B cell (primary cell): ENCODE measurements at regions not wholly inside any gene's neighbourhood (a gene's known extent, or its start where the extent isn't known, plus 50 kb on each side); places are given as distances from the start of the nearest gene placed in this dataset.

Experiments used
- ATAC-seq: fragments of 200-7000 bp; cut with Tn5 transposase; one replicate; pipeline ENCODE4 v1.10.0; 2021; ENCODE audit warnings: low read depth, mild to moderate bottlenecking, moderate number of reproducible peaks, moderate library complexity
- CTCF ChIA-PET: fragments of 350-600 bp; sonication (Branson Sonifier 250); formaldehyde crosslinking; loops from one replicate; lab custom pipeline; 2021; ENCODE audit warnings: antibody characterized with exemption, inconsistent platforms; lab: Charles Lee
- POLR2A ChIA-PET: fragments of 350-600 bp; sonication (Branson Sonifier 250); formaldehyde crosslinking; loops from one replicate; lab custom pipeline; 2021; ENCODE audit warnings: antibody characterized with exemption; lab: Charles Lee
- DNase-seq: peaks from one replicate; pipeline ENCODE4 v3.0.0; 2013
- H2AFZ ChIP-seq: 2 replicates; pipeline ENCODE4 v1.6.1; 2012; ENCODE audit warnings: mild to moderate bottlenecking, low read depth, low read length; ENCODE audit not compliant: insufficient read depth, poor library complexity, severe bottlenecking
- H3K27ac ChIP-seq, 2 donors: 1 replicate in 1 of 2; 2 replicates in 1 of 2; pipeline ENCODE4 v1.5.1; 2012 to 2013; ENCODE audit warnings: low read length in 2 of 2, mild to moderate bottlenecking in 2 of 2, moderate library complexity in 1 of 2
- H3K27me3 ChIP-seq, 4 experiments: fragments of 200-600 bp in 1 of 4; sonication (generic) in 1 of 4; replicated peaks in 1 of 4; 1 replicate in 2 of 4; 2 replicates in 2 of 4; pipeline versions ENCODE4 v1.6.1 to v1.7.0; 2013 to 2016; ENCODE audit warnings: low read length in 3 of 4, mild to moderate bottlenecking in 2 of 4, mixed read lengths in 1 of 4, moderate library complexity in 1 of 4; ENCODE audit not compliant: insufficient read depth in 4 of 4, control insufficient read depth in 3 of 4; ENCODE audit errors: control extremely low read depth in 1 of 4
- H3K36me3 ChIP-seq, 2 experiments: replicated peaks in 1 of 2; 1 replicate in 1 of 2; 2 replicates in 1 of 2; pipeline versions ENCODE4 v1.6.1 to v1.7.1; 2013; ENCODE audit warnings: low read length in 1 of 2; ENCODE audit not compliant: insufficient read depth in 2 of 2, control insufficient read depth in 1 of 2; ENCODE audit errors: control extremely low read depth in 1 of 2, extremely low read depth in 1 of 2
- H3K4me1 ChIP-seq, 2 donors: fragments of 200-600 bp in 1 of 2; sonication (generic) in 1 of 2; 1 replicate in 1 of 2; 2 replicates in 1 of 2; pipeline versions ENCODE4 v1.5.1 to v1.6.1; 2013 to 2017; ENCODE audit warnings: low read length in 2 of 2; ENCODE audit not compliant: control insufficient read depth in 2 of 2, insufficient read depth in 2 of 2
- H3K4me2 ChIP-seq: replicated peaks from 2 replicates; pipeline ENCODE3; 2012; ENCODE audit warnings: mild to moderate bottlenecking, low read depth, low read length; ENCODE audit not compliant: poor library complexity, severe bottlenecking
- H3K4me3 ChIP-seq, 5 experiments: fragments of 200-600 bp in 1 of 5; sonication (generic) in 1 of 5; 1 replicate in 3 of 5; 2 replicates in 2 of 5; pipeline versions ENCODE4 v1.5.1 to v1.7.0; 2011 to 2016; ENCODE audit warnings: low read length in 4 of 5, mild to moderate bottlenecking in 4 of 5, low read depth in 2 of 5, control low read depth in 1 of 5, moderate library complexity in 1 of 5; ENCODE audit not compliant: insufficient read depth in 1 of 5; ENCODE audit errors: control extremely low read depth in 1 of 5, extremely low read depth in 1 of 5
- H3K79me2 ChIP-seq: fragments of 200-600 bp; sonication (generic); one replicate; pipeline ENCODE4 v1.6.0; 2016; ENCODE audit warnings: low read length; ENCODE audit not compliant: control insufficient read depth, insufficient read depth
- H3K9ac ChIP-seq: fragments of 200-600 bp; sonication (generic); 2 replicates; pipeline ENCODE4 v1.6.1; 2017; ENCODE audit warnings: mild to moderate bottlenecking, low read length, moderate library complexity
- H3K9me3 ChIP-seq, 3 donors: one replicate each; pipeline versions ENCODE4 v1.6.1 to v1.7.1; 2013; ENCODE audit warnings: low read length in 2 of 3; ENCODE audit not compliant: control insufficient read depth in 2 of 3, insufficient read depth in 1 of 3; ENCODE audit errors: control extremely low read depth in 1 of 3
- H4K20me1 ChIP-seq: 2 replicates; pipeline ENCODE4 v1.6.0; 2012; ENCODE audit warnings: mild to moderate bottlenecking, low read length; ENCODE audit not compliant: insufficient read depth, control insufficient read depth, poor library complexity, severe bottlenecking
- H3K27ac Mint-ChIP-seq: one replicate; pipeline ENCODE4 v1.8.0; 2021; ENCODE audit warnings: mixed read lengths
- H3K27me3 Mint-ChIP-seq: one replicate; pipeline ENCODE4 v1.8.0; 2021; ENCODE audit warnings: mixed read lengths
- H3K4me1 Mint-ChIP-seq: one replicate; pipeline ENCODE4 v1.8.0; 2021; ENCODE audit warnings: mixed read lengths
- H3K4me3 Mint-ChIP-seq: one replicate; pipeline ENCODE4 v1.8.0; 2021; ENCODE audit warnings: mixed read lengths
- H3K9me3 Mint-ChIP-seq: one replicate; pipeline ENCODE4 v1.8.0; 2022; ENCODE audit warnings: mixed read lengths; ENCODE audit not compliant: insufficient read depth
- CTCF ChIP-seq: fragments of 200-600 bp; IDR thresholded peaks from one replicate; pipeline ENCODE4 v1.8.0; 2022; ENCODE audit warnings: antibody characterized with exemption, mild to moderate bottlenecking
- EZH2 ChIP-seq: IDR thresholded peaks from 2 replicates; pipeline ENCODE4 v1.6.1; 2012; ENCODE audit warnings: borderline replicate concordance, low read depth, mild to moderate bottlenecking, moderate library complexity, low read length; ENCODE audit not compliant: insufficient read depth, poor library complexity, severe bottlenecking
- WGBS: methylation state at CpG from one replicate; pipeline ENCODE4 v1.1.5; 2013; ENCODE audit warnings: missing lambda C conversion rate; ENCODE audit not compliant: insufficient coverage; 5-methylcytosine and 5-hydroxymethylcytosine counted together
- intact Hi-C: fragments of 100-400 bp; cut with micrococcal nuclease; formaldehyde crosslinking; loops from one replicate; pipeline ENCODE4 v1.10.0; 2022

DNA sequence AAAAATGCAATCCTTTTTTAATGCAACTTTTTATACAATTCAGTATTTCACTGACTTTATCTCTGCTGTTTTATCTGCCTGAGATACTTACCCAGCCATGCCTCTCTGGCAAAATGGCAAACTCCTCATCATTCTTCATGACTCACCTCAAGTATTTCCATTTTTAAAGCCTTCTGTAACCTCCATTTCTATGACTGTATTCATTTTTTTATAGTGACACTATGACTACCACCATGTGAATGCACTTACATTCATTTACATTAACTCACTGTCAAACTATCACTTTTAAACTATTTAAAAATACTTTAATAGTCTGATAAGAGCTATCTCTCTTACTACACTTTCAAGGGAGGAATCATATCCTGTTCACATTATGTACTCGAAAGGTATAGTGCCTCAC, 99.4 kb upstream of the SCN7A start:
- no peak overlapping the region for H2AFZ ChIP-seq
- H3K36me3 ChIP-seq: no peaks in the 10 kb centered on the region
- TF ChIP-seq EZH2: no peak
- no peak for TF ChIP-seq CTCF
- H3K79me2 ChIP-seq: no peaks in the 10 kb centered on the region
- H3K27me3 ChIP-seq: no peaks in the 10 kb centered on the region
- no peak for DNase-seq
- H4K20me1 ChIP-seq: no peaks in the 10 kb centered on the region
- peaks cover 1 to 8% (median 2%) of the 10 kb centered on the region in 3 donors for H3K9me3 ChIP-seq
- Mint-ChIP-seq H3K27ac (no peak overlapping the region), H3K4me3 (no peak overlapping the region), H3K9me3 (peaks cover 4% of the 10 kb centered on the region), H3K27me3 (no peaks in the 10 kb centered on the region), H3K4me1 (no peaks in the 10 kb centered on the region)
- H3K27ac ChIP-seq: no peak overlapping the region
- CTCF ChIA-PET: no interaction called here
- POLR2A ChIA-PET: no interaction called here
- H3K9ac ChIP-seq: no peak overlapping the region
- H3K4me2 ChIP-seq: no peak overlapping the region
- H3K4me1 ChIP-seq: no peaks in the 10 kb centered on the region
- ATAC-seq: no peak
- H3K4me3 ChIP-seq: no peak overlapping the region
- WGBS: no CpG with 5 or more reads among the region's 1 CpG
- intact Hi-C loops: no loop called here

- no peak overlapping the region for H3K27ac ChIP-seq
- ChIA-PET CTCF (no interaction called here), POLR2A (no interaction called here)
- H3K9ac ChIP-seq: no peak overlapping the region
- no peak for TF ChIP-seq EZH2
- TF ChIP-seq CTCF: no peak
- H3K4me3 ChIP-seq: no peak overlapping the region
- H2AFZ ChIP-seq: no peak overlapping the region
- no CpG with 5 or more reads among the region's 3 CpGs for WGBS
- no peaks in the 10 kb centered on the region for H3K4me1 ChIP-seq
- H3K9me3 ChIP-seq: peaks cover 0 to 4% (median 1%) of the 10 kb centered on the region in 3 donors
- Mint-ChIP-seq H3K27ac (no peak overlapping the region), H3K27me3 (no peaks in the 10 kb centered on the region), H3K4me1 (no peaks in the 10 kb centered on the region), H3K9me3 (peaks cover 4% of the 10 kb centered on the region), H3K4me3 (no peak overlapping the region)
- H3K79me2 ChIP-seq: no peaks in the 10 kb centered on the region
- no peaks in the 10 kb centered on the region for H3K27me3 ChIP-seq
- no peak for DNase-seq
- H3K36me3 ChIP-seq: no peaks in the 10 kb centered on the region
- intact Hi-C loops: no loop called here
- H4K20me1 ChIP-seq: no peaks in the 10 kb centered on the region
- no peak overlapping the region for H3K4me2 ChIP-seq
- ATAC-seq: no peak
Observed at GRCh38 chr2:166592750-166593149, 98.7 kb upstream of the SCN7A start.
